NB4 (cell line): ENCODE measurements at regions not wholly inside any gene's neighbourhood (a gene's known extent, or its start where the extent isn't known, plus 50 kb on each side); places are given as distances from the start of the nearest gene placed in this dataset.
"Not testable (repeated sequence)": the region's sequence is repeated elsewhere in the genome, so short reads cannot be mapped to it uniquely, and the experiment has no call there.

ENCODE experiments used
- DNase-seq: peaks from one replicate; pipeline ENCODE4 v3.0.0; 2010; ENCODE audit warnings: low read depth
- H3K4me3 ChIP-seq: one replicate; pipeline ENCODE4 v1.5.1; 2011; ENCODE audit warnings: mild to moderate bottlenecking, low read depth, low read length, moderate library complexity
- MYC ChIP-seq: IDR thresholded peaks from 2 replicates; pipeline ENCODE4 v1.6.1; 2011; ENCODE audit warnings: low read depth, low read length
- POLR2A ChIP-seq: IDR thresholded peaks from 2 replicates; pipeline ENCODE4 v1.6.1; 2011; ENCODE audit warnings: mild to moderate bottlenecking; ENCODE audit not compliant: insufficient read length; ENCODE audit errors: extremely low read depth
- TF ChIP-seq, protein P1 (sequence below): IDR thresholded peaks from one replicate; pipeline ENCODE4 v1.5.1; 2012; ENCODE audit warnings: low read depth, low read length
- TF ChIP-seq, protein P2 (sequence below): IDR thresholded peaks from 2 replicates; pipeline ENCODE4 v1.6.1; 2011; ENCODE audit warnings: low read depth, low read length

DNA sequence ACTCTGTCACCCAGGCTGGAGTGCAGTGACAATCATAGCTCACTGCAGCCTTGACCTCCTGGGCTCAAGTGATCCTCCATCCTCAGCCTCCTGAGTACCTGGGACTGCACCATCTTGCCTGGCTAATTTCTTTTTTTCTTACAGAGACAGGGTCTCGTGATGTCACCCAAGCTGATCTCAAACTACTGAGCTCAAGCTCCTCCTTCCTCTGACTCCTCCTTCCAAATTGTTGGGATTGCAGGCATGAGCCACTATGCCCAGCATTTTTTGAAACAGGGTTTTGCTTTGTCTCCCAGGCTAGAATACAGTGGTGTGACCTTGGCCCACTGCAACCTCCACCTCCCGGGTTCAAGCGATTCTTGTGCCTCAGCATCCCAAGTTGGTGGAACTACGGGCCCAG is 358.3 kb upstream of the MTNR1B start:
- no peak overlapping the region for H3K4me3 ChIP-seq
- no peak for DNase-seq
- TF ChIP-seq, protein P1, sequence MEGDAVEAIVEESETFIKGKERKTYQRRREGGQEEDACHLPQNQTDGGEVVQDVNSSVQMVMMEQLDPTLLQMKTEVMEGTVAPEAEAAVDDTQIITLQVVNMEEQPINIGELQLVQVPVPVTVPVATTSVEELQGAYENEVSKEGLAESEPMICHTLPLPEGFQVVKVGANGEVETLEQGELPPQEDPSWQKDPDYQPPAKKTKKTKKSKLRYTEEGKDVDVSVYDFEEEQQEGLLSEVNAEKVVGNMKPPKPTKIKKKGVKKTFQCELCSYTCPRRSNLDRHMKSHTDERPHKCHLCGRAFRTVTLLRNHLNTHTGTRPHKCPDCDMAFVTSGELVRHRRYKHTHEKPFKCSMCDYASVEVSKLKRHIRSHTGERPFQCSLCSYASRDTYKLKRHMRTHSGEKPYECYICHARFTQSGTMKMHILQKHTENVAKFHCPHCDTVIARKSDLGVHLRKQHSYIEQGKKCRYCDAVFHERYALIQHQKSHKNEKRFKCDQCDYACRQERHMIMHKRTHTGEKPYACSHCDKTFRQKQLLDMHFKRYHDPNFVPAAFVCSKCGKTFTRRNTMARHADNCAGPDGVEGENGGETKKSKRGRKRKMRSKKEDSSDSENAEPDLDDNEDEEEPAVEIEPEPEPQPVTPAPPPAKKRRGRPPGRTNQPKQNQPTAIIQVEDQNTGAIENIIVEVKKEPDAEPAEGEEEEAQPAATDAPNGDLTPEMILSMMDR, result no peak
- TF ChIP-seq MYC (no peak), POLR2A (no peak)
- TF ChIP-seq, protein P2, sequence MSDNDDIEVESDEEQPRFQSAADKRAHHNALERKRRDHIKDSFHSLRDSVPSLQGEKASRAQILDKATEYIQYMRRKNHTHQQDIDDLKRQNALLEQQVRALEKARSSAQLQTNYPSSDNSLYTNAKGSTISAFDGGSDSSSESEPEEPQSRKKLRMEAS, result no peak

DNA sequence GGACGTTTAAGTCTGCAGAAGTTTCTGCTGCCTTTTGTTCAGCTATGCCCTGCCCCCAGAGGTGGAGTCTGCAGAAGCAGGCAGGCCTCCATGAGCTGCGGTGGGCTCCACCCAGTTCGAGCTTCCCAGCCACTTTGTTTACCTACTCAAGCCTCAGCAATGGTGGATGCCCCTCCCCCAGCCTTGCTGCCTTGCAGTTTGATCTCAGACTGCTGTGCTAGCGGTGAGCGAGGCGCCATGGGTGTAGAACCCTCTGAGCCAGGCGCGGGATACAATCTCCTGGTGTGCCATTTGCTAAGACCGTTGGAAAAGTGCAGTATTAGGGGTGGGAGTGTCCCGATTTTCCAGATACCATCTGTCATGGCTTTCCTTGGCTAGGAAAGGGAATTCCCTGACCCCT is 351.4 kb upstream of the MTNR1B start:
- H3K4me3 ChIP-seq, DNase-seq: not testable (repeated sequence)

DNA sequence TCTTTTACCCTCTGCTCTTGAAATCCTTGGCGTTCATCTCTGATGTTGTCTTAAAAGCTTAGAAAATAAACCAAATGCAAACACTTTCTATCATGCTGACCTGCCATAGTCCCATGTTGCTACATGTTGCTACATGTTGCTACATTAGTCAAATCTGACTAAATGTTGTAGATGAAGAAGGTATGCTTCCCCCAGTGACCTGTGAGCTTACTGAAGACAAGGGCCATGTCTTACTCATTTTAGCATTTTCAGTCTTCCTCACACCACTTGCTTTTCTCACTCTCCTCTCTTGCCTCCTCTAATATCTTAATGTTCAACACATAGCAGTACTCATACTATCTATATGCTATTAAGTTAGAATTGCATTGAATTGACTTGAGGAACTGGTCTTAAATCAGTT is 346.4 kb upstream of the MTNR1B start:
- no peak for DNase-seq
- TF ChIP-seq POLR2A (no peak), MYC (no peak)
- TF ChIP-seq, protein P2, result no peak
- H3K4me3 ChIP-seq, result no peak overlapping the region

DNA sequence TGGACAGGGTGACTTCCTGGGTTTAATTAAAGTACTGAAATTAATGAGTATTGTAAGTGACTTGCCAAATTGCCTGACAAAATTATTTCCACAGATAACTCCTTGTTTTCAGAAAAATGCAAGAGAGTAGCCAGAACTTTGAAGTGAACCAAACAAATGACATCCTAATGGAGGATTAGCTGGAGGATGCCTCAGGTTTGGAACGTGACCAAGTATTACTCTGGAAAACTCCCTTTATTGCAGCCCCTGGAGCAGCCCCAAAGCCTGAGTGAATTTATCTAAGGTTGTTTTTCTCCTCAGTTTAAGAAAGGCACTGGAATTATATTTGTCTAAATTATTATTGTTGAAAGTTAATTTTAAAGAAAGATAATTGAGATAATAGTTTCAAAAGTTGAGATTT is 343.6 kb upstream of the MTNR1B start:
- no peak for DNase-seq
- TF ChIP-seq MYC (no peak), POLR2A (no peak)
- TF ChIP-seq, protein P1, result no peak
- TF ChIP-seq, protein P2, result no peak
- no peak overlapping the region for H3K4me3 ChIP-seq

DNA sequence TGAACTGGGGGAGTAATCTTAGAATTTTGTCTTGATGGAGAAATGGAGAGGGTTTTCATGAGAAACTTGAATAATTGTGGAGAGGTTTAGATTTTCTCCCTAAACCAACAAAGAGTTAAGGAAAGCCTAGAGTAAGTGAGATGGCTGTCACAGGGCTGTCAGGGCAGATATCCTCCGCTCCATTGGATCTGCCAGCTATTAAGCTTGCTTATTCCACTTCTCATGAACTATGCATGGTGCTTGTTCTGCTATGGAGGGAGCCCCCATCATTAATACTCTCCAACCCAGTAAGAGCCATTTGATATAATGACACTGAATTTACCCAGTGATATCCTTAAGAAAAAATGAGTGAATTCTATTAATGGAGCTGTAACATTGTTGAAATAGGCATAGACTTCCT is 342.8 kb upstream of the MTNR1B start:
- no peak overlapping the region for H3K4me3 ChIP-seq
- TF ChIP-seq MYC, result no peak
- DNase-seq, result no peak

DNA sequence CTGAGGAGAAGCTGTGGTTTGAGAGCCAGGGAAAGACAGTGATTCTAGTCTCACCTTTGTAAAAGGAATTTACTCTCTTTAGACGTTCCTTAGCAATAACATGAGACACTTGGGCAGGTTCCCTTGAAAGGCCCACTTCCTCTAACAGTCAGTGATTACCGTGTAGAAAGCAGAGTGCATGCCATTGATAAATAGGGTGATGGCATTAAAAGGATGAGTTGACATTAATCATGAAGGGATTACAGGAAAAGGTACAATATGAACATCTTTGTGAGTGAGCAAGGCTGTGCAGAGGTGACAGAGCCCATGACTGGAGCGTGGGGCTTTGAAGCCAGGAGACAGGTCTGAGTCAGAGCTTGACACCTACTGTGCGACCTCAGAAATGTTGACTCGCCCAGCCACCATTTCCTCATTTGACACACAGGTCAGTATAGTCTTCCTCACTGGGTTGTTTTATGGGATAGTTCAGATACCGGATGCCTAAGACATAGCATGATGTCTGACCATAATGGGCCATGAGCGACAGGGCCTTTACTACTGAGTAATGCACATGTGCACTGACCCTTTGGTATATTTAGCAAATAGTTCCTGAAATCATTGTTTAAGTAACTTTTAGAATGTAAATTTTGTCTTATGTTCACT is 341.7 kb upstream of the MTNR1B start:
- peak; percentile 6 for DNase-seq
- no peak overlapping the region for H3K4me3 ChIP-seq
- TF ChIP-seq, protein P1, result no peak
- no peak for TF ChIP-seq POLR2A
- TF ChIP-seq, protein P2, result no peak
- no peak for TF ChIP-seq MYC

DNA sequence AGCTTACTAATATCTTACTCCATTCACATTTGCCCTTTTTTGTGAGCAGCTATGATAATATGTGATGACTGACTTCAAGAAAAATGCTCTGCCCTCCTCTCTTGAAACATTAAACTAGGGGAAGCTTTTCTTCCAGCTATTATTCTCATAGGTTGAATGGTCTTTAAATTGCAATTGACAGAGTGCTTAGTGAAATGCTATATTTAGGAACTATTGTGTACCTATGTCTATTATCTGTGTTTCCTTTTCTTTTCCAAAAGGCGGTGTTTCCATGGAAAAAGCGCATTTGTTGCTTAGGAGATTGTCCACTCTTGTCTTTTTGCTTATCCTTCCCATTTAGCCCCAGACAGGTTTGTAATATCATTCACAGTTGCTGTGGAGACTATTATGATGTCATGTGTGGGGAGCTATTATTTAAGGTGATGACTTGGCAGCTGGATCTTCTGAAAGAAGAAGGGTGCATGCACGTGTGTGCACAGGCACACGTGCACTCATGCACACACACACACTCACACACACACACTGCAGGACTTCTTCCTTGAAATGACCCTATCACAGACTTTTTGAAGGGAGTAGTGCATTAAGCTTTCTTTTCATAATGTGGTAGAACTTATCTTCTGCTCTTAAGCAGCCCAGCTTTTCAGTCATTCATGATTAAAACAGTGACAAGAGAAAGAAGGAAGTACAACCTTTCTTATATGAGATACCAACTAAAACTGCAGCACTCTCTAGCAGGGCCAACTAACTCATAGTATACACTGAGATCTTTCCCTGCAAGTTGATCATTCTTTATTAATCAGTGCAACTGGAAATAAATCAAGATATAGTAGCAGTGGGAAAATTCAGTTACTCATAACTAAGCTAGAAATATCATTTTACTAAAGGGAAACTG is 340.8 kb upstream of the MTNR1B start:
- no peak for DNase-seq
- TF ChIP-seq, protein P2, result no peak; the same call in 1 of the 2 replicates
- TF ChIP-seq MYC (no peak), POLR2A (no peak)
- TF ChIP-seq, protein P1, result no peak
- no peak overlapping the region for H3K4me3 ChIP-seq
